ENCODE measurements at regions not wholly inside any gene's neighbourhood (a gene's known extent, or its start where the extent isn't known, plus 50 kb on each side); places are given as distances from the start of the nearest gene placed in this dataset.

DNA sequence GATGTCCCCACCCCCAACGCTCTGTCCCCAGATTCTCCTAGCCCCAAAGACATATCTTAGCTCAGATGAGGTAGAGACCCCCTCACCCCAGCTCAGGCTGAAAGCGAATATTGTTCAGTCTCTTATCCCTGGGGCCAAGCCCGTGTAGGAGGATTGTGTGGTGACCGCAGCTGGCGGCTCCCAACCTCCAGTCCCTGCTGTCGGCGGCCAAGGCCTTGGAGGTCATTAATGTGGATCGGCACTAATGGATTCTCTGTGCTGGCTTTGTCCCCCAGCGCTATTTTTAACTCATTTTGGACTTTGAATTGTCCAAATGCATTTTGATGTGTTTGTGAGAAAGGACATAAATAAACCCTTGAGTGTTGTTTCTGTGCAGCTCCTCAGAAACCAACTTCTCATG is 124.2 kb downstream of the UQCRFS1 start:
- H3K27me3 ChIP-seq (ENCODE audit: insufficient read depth, low read depth) = peaks cover 87% of the 10 kb centered on the region
- no peaks in the 10 kb centered on the region for H3K4me1 ChIP-seq (replicated peaks; ENCODE audit: insufficient read depth)
- DNase-seq = no peak
- H3F3A ChIP-seq (ENCODE audit: insufficient read depth, low read depth) = no peaks in the 10 kb centered on the region
- TF ChIP-seq, protein P1, sequence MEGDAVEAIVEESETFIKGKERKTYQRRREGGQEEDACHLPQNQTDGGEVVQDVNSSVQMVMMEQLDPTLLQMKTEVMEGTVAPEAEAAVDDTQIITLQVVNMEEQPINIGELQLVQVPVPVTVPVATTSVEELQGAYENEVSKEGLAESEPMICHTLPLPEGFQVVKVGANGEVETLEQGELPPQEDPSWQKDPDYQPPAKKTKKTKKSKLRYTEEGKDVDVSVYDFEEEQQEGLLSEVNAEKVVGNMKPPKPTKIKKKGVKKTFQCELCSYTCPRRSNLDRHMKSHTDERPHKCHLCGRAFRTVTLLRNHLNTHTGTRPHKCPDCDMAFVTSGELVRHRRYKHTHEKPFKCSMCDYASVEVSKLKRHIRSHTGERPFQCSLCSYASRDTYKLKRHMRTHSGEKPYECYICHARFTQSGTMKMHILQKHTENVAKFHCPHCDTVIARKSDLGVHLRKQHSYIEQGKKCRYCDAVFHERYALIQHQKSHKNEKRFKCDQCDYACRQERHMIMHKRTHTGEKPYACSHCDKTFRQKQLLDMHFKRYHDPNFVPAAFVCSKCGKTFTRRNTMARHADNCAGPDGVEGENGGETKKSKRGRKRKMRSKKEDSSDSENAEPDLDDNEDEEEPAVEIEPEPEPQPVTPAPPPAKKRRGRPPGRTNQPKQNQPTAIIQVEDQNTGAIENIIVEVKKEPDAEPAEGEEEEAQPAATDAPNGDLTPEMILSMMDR (conservative IDR thresholded peaks at IDR 0.05) = no peak
- no peak for TF ChIP-seq EZH2 (IDR thresholded peaks at IDR 0.05; ENCODE audit: low read depth)
- no peaks in the 10 kb centered on the region for H4K20me1 ChIP-seq (ENCODE audit: insufficient read depth)
- H2AFZ ChIP-seq = no peak overlapping the region
- H3K4me3 ChIP-seq = no peak overlapping the region
- no TSS peak for BruUV-seq (replicated peaks)
- POLR2A ChIA-PET (ENCODE audit: unreplicated experiment) = no interaction called here
- CTCF ChIA-PET = no interaction called here
- H3K4me2 ChIP-seq = no peak overlapping the region
- H3K9me2 ChIP-seq (ENCODE audit: insufficient read depth) = no peaks in the 10 kb centered on the region
- no peaks in the 10 kb centered on the region for H3K79me2 ChIP-seq (ENCODE audit: low read depth)
- H3K27ac ChIP-seq = no peak overlapping the region
- intact Hi-C loops (cut with micrococcal nuclease; ENCODE audit: unreplicated experiment) = no loop called here
- H3K36me3 ChIP-seq (ENCODE audit: low read depth) = no peaks in the 10 kb centered on the region
- H3K9me3 ChIP-seq (ENCODE audit: insufficient read depth, low read depth) = no peaks in the 10 kb centered on the region

DNA sequence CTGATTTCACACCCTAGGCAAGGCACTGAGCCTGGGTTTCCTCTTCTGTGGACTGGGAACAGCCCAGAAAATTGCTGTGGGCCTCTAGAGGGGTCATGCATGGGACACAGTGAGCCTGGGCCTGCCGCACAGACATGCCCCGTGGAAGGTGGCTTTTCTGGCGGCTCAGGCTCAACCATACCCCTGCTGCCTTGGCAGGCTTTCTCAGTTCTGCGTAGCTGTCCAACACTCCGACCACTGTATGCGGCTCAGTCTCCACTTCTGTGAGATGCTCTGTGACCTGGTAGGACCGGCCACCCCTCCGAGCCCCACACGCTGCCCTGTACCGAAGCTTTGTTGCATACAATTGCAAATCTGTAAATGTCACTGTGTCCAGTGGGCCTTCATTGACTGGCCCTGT is 126.3 kb downstream of the UQCRFS1 start:
- H3K9me3 ChIP-seq (ENCODE audit: insufficient read depth, low read depth) = no peaks in the 10 kb centered on the region
- POLR2A ChIA-PET (ENCODE audit: unreplicated experiment) = no interaction called here
- CTCF ChIA-PET = interaction anchor here (0.6 kb wide), 1 partner anchor 188 kb away, joined by 3 read pairs; no protein-coding TSS in a partner anchor

DNA sequence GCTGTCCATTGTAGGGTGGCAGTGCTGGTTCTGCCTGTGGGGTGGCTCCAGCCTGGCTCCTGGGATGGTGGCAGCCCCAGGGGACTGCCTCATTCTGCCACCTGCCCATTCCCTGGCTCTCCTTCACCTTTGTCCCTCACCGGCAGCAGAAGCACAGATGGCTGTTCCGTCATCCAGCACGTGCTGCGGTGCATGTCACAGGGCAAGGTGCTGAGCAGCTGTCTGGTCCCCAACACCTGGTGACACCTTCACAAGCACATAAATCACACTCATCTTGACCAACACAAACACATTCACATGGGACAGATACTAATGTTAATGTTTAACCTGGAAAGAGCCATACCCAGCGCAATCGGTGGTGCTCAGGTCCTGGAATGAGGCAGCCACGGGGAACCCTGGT is 126.8 kb downstream of the UQCRFS1 start:
- Histone ChIP-seq H3K4me2 (no peak overlapping the region), H3K4me1 (replicated peaks; ENCODE audit: insufficient read depth) (no peaks in the 10 kb centered on the region), H3F3A (ENCODE audit: insufficient read depth, low read depth) (no peaks in the 10 kb centered on the region), H4K20me1 (ENCODE audit: insufficient read depth) (no peaks in the 10 kb centered on the region), H3K9me3 (ENCODE audit: insufficient read depth, low read depth) (no peaks in the 10 kb centered on the region), H3K4me3 (no peak overlapping the region), H3K36me3 (ENCODE audit: low read depth) (no peaks in the 10 kb centered on the region), H3K27me3 (ENCODE audit: insufficient read depth, low read depth) (peaks cover 83% of the 10 kb centered on the region), H3K9me2 (ENCODE audit: insufficient read depth) (no peaks in the 10 kb centered on the region), H3K27ac (no peak overlapping the region), H2AFZ (no peak overlapping the region), H3K79me2 (ENCODE audit: low read depth) (no peaks in the 10 kb centered on the region)
- no peak for DNase-seq
- no TSS peak for BruUV-seq (replicated peaks)
- ChIA-PET POLR2A (ENCODE audit: unreplicated experiment) (no interaction called here), CTCF (no interaction called here)
- intact Hi-C loops (cut with micrococcal nuclease; ENCODE audit: unreplicated experiment) = no loop called here
- TF ChIP-seq, protein P1 (conservative IDR thresholded peaks at IDR 0.05) = no peak
- no peak for TF ChIP-seq EZH2 (IDR thresholded peaks at IDR 0.05; ENCODE audit: low read depth)

More for the DNA sequence above, 126.3 kb downstream of the UQCRFS1 start:
- Histone ChIP-seq H3K36me3 (ENCODE audit: low read depth) (no peaks in the 10 kb centered on the region), H3K4me1 (replicated peaks; ENCODE audit: insufficient read depth) (no peaks in the 10 kb centered on the region), H3K27me3 (ENCODE audit: insufficient read depth, low read depth) (peaks cover 84% of the 10 kb centered on the region), H3K4me2 (no peak overlapping the region), H3K4me3 (no peak overlapping the region), H3K27ac (no peak overlapping the region), H4K20me1 (ENCODE audit: insufficient read depth) (no peaks in the 10 kb centered on the region), H3K9me2 (ENCODE audit: insufficient read depth) (no peaks in the 10 kb centered on the region), H3F3A (ENCODE audit: insufficient read depth, low read depth) (no peaks in the 10 kb centered on the region), H2AFZ (no peak overlapping the region), H3K79me2 (ENCODE audit: low read depth) (no peaks in the 10 kb centered on the region)
- TF ChIP-seq EZH2 (IDR thresholded peaks at IDR 0.05; ENCODE audit: low read depth) = no peak
- TF ChIP-seq, protein P1 (conservative IDR thresholded peaks at IDR 0.05) = no peak
- intact Hi-C loops (cut with micrococcal nuclease; ENCODE audit: unreplicated experiment) = no loop called here
- no TSS peak for BruUV-seq (replicated peaks)
- no peak for DNase-seq

Measured in PC-9 (cell line).